ENCODE measurements at regions not wholly inside any gene's neighbourhood (a gene's known extent, or its start where the extent isn't known, plus 50 kb on each side); places are given as distances from the start of the nearest gene placed in this dataset.

- TF ChIP-seq CTCF (IDR thresholded peaks at IDR 0.05) (no peak), EP300 (IDR thresholded peaks at IDR 0.05) (no peak)
These were observed 435.0 kb upstream of the NR2F2 start for GRCh38 chr15:95895508-95895907.

Data from suprapubic skin (tissue), 3 donors.